GM19372 (cell line): ENCODE measurements at regions not wholly inside any gene's neighbourhood (a gene's known extent, or its start where the extent isn't known, plus 50 kb on each side); places are given as distances from the start of the nearest gene placed in this dataset.

Experiments
- ATAC-seq: cut with Tn5 transposase; IDR thresholded peaks from one replicate; pipeline ENCODE4 v1.9.1; 2021; ENCODE audit warnings: mild to moderate bottlenecking, low read depth, moderate library complexity; ENCODE audit not compliant: unreplicated experiment

GRCh38 chr9:106575823-106576222, 287.1 kb upstream of the ZNF462 start:
- no peak for ATAC-seq

- ATAC-seq: no peak
Measured at GRCh38 chr9:106576232-106576760, 286.7 kb upstream of the ZNF462 start.

- ATAC-seq: no peak
Measured at GRCh38 chr9:106577121-106577520, 285.8 kb upstream of the ZNF462 start.

GRCh38 chr9:106580546-106580945, 282.4 kb upstream of the ZNF462 start:
- no peak for ATAC-seq

GRCh38 chr9:106581973-106582372, 281.0 kb upstream of the ZNF462 start:
- ATAC-seq: no peak

- no peak for ATAC-seq
Measured at GRCh38 chr9:106583751-106584150, 279.2 kb upstream of the ZNF462 start.

GRCh38 chr9:106587042-106587441, 275.9 kb upstream of the ZNF462 start:
- no peak for ATAC-seq

- no peak for ATAC-seq
Measured at GRCh38 chr9:106588626-106589025, 274.3 kb upstream of the ZNF462 start.

- ATAC-seq: no peak
Measured at GRCh38 chr9:106590759-106591505, 272.0 kb upstream of the ZNF462 start.

GRCh38 chr9:106593201-106593600, 269.8 kb upstream of the ZNF462 start:
- ATAC-seq: no peak

GRCh38 chr9:106596984-106597383, 266.0 kb upstream of the ZNF462 start:
- ATAC-seq: no peak

- ATAC-seq: no peak
Measured at GRCh38 chr9:106600955-106601560, 261.9 kb upstream of the ZNF462 start.

GRCh38 chr9:106602344-106602743, 260.6 kb upstream of the ZNF462 start:
- ATAC-seq: no peak

GRCh38 chr9:106613250-106613737, 249.7 kb upstream of the ZNF462 start:
- no peak for ATAC-seq

GRCh38 chr9:106615118-106615889, 247.7 kb upstream of the ZNF462 start:
- no peak for ATAC-seq

- no peak for ATAC-seq
Measured at GRCh38 chr9:106616026-106616425, 246.9 kb upstream of the ZNF462 start.

- no peak for ATAC-seq
Measured at GRCh38 chr9:106616851-106617345, 246.1 kb upstream of the ZNF462 start.

- ATAC-seq: no peak
Measured at GRCh38 chr9:106619211-106619610, 243.8 kb upstream of the ZNF462 start.

- no peak for ATAC-seq
Measured at GRCh38 chr9:106620081-106620480, 242.9 kb upstream of the ZNF462 start.

- ATAC-seq: no peak
Measured at GRCh38 chr9:106620866-106621265, 242.1 kb upstream of the ZNF462 start.
